ENCODE measurements at regions not wholly inside any gene's neighbourhood (a gene's known extent, or its start where the extent isn't known, plus 50 kb on each side); places are given as distances from the start of the nearest gene placed in this dataset.

DNA sequence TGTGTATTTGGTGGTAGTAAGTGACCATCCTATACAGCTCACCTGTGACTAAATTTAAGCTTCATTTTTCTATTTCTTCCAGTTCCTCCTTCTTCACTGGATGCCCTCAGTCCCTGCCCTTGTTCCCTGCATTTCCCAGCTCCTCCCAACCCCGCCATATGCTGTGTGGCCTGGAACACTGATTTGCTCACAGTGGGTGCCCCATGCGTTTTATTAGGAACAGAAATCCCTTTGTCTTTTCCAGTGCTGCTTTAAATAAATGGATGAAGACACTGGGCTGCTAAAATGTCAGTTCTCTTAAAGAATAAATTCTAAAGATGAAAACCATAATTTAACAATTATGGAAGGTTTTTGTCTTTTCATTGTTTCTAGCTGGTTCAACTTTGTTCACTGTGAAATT is 477.3 kb downstream of the DCDC2C start:
- Histone ChIP-seq H3K36me3 (ENCODE audit: control insufficient read depth in 1 of 2, insufficient read depth in 2 of 2, low read length in 2 of 2) (no peaks in the 10 kb centered on the region), H3K9ac (ENCODE audit: low read length) (no peak overlapping the region), H2AFZ (ENCODE audit: low read depth, low read length, poor library complexity, severe bottlenecking) (no peak overlapping the region), H3K9me3 (ENCODE audit: control insufficient read depth in 1 of 2, insufficient read depth in 1 of 2, low read depth in 1 of 2, low read length in 2 of 2) (peaks cover 8 to 14% of the 10 kb centered on the region in 2 experiments; a peak in 3 of 4 replicates), H3K4me2 (ENCODE audit: low read length) (no peak overlapping the region), H3K27ac (ENCODE audit: low read depth, low read length) (no peak overlapping the region), H3K4me1 (ENCODE audit: control insufficient read depth in 1 of 2, insufficient read depth in 2 of 2, low read length in 2 of 2) (no peaks in the 10 kb centered on the region), H3K27me3 (ENCODE audit: insufficient read depth, low read length) (no peaks in the 10 kb centered on the region), H3K79me2 (ENCODE audit: insufficient read depth, low read length) (no peaks in the 10 kb centered on the region), H3K4me3 (replicated peaks in 1 of 2; ENCODE audit: low read depth in 1 of 2, low read length in 2 of 2) (no peak overlapping the region), H3K9me2 (ENCODE audit: insufficient read depth) (no peaks in the 10 kb centered on the region), H4K20me1 (ENCODE audit: insufficient read depth) (no peaks in the 10 kb centered on the region; the same call in 1 of the 2 replicates)
- ATAC-seq (no peak), DNase-seq (ENCODE audit: low read depth, low spot score) (no peak)
- ChIA-PET RAD21 (ENCODE audit: low non-redundant PET in 1 of 2, low total read pairs in 2 of 2, uncharacterized antibody in 2 of 2, unreplicated experiment in 2 of 2) (no interaction called here), CTCF (no interaction called here), POLR2A (no interaction called here)
- BruUV-seq (replicated peaks), result no TSS peak
- intact Hi-C loops (cut with micrococcal nuclease), result no loop called here
- TF ChIP-seq TCF7L2 (IDR thresholded peaks at IDR 0.05; ENCODE audit: borderline replicate concordance, extremely low read depth, insufficient read depth, insufficient read length), result no peak
- TF ChIP-seq MAX (IDR thresholded peaks at IDR 0.05), result no peak
- TF ChIP-seq SIN3A (IDR thresholded peaks at IDR 0.05; ENCODE audit: low read depth), result no peak
- no peak for TF ChIP-seq CTCF (IDR thresholded peaks at IDR 0.05 in 2 of 3, conservative IDR thresholded peaks at IDR 0.05 in 1 of 3; ENCODE audit: borderline replicate concordance in 1 of 3, insufficient read depth in 1 of 3, low read depth in 2 of 3, low read length in 2 of 3)
- TF ChIP-seq YY1 (IDR thresholded peaks at IDR 0.05; ENCODE audit: extremely low read depth, insufficient replicate concordance, low read depth, low read length), result no peak
- no peak for TF ChIP-seq SRF (IDR thresholded peaks at IDR 0.05; ENCODE audit: low read depth)
- no peak for TF ChIP-seq EGR1 (IDR thresholded peaks at IDR 0.05; ENCODE audit: low read depth)
- TF ChIP-seq, protein P1, sequence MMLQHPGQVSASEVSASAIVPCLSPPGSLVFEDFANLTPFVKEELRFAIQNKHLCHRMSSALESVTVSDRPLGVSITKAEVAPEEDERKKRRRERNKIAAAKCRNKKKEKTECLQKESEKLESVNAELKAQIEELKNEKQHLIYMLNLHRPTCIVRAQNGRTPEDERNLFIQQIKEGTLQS (IDR thresholded peaks at IDR 0.05), result no peak
- TF ChIP-seq SP1 (IDR thresholded peaks at IDR 0.05; ENCODE audit: low read depth), result no peak
- no peak for TF ChIP-seq CBX3 (IDR thresholded peaks at IDR 0.05; ENCODE audit: low read depth)
- TF ChIP-seq POLR2A (IDR thresholded peaks at IDR 0.05; ENCODE audit: borderline replicate concordance, extremely low read depth, insufficient read depth, insufficient read length), result no peak
- TF ChIP-seq POLR2AphosphoS5 (IDR thresholded peaks at IDR 0.05; ENCODE audit: low read depth, low read length), result no peak
- TF ChIP-seq ELF1 (IDR thresholded peaks at IDR 0.05; ENCODE audit: borderline replicate concordance, low read depth), result no peak
- TF ChIP-seq, protein P2, sequence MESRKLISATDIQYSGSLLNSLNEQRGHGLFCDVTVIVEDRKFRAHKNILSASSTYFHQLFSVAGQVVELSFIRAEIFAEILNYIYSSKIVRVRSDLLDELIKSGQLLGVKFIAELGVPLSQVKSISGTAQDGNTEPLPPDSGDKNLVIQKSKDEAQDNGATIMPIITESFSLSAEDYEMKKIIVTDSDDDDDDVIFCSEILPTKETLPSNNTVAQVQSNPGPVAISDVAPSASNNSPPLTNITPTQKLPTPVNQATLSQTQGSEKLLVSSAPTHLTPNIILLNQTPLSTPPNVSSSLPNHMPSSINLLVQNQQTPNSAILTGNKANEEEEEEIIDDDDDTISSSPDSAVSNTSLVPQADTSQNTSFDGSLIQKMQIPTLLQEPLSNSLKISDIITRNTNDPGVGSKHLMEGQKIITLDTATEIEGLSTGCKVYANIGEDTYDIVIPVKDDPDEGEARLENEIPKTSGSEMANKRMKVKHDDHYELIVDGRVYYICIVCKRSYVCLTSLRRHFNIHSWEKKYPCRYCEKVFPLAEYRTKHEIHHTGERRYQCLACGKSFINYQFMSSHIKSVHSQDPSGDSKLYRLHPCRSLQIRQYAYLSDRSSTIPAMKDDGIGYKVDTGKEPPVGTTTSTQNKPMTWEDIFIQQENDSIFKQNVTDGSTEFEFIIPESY (IDR thresholded peaks at IDR 0.05; ENCODE audit: extremely low read depth, insufficient replicate concordance, low read length), result no peak
- TF ChIP-seq ZFX (IDR thresholded peaks at IDR 0.05), result no peak
- TF ChIP-seq CEBPB (IDR thresholded peaks at IDR 0.05; ENCODE audit: low read depth), result no peak
- no peak for TF ChIP-seq RAD21 (IDR thresholded peaks at IDR 0.05; ENCODE audit: low read depth)
